LNCaP clone FGC (cell line): ENCODE measurements at regions not wholly inside any gene's neighbourhood (a gene's known extent, or its start where the extent isn't known, plus 50 kb on each side); places are given as distances from the start of the nearest gene placed in this dataset.

Experiments used
- DNase-seq: peaks from one replicate; pipeline ENCODE4 v3.0.0-alpha.2; 2011; ENCODE audit warnings: low read depth
- H3K4me3 ChIP-seq: 2 replicates; pipeline ENCODE4 v1.5.1; 2011; ENCODE audit warnings: mild to moderate bottlenecking, low read depth, low read length, control low read depth
- CTCF ChIP-seq: IDR thresholded peaks from 2 replicates; pipeline ENCODE4 v1.5.1; 2012; ENCODE audit warnings: mild to moderate bottlenecking; ENCODE audit not compliant: control insufficient read depth, insufficient read depth; ENCODE audit errors: extremely low read depth

- H3K4me3 ChIP-seq = no peak overlapping the region
- no peak for DNase-seq
- no peak for TF ChIP-seq CTCF
Measured at GRCh38 chr18:73038336-73038735, 170.5 kb upstream of the NETO1 start.

DNA sequence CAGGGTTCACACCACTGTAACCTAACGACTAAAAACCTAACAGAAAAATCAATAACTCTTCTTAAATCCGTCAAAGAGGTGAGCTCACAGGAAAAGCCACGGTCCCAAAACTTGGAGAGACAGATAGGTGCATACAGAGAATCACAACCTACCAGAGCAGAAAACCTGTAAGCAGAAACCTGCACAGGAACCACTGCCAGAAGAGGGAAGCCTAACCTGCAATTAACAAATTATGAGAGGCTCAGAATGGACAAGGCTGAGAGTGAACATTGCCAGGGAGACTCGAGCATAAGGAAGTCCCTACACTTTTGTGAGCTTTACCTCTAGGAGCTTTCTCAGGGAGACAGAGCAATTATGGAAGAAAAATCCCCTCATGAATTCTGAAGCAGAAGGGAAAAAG lies 156.2 kb upstream of the NETO1 start:
- no peak for DNase-seq
- no peak for TF ChIP-seq CTCF
- H3K4me3 ChIP-seq = no peak overlapping the region

GRCh38 chr18:73009691-73010090 lies 141.9 kb upstream of the NETO1 start:
- no peak for DNase-seq
- TF ChIP-seq CTCF = no peak
- H3K4me3 ChIP-seq = no peak overlapping the region

- DNase-seq = no peak
- no peak for TF ChIP-seq CTCF
- no peak overlapping the region for H3K4me3 ChIP-seq
Measured at GRCh38 chr18:73007915-73008308, 140.1 kb upstream of the NETO1 start.

DNA sequence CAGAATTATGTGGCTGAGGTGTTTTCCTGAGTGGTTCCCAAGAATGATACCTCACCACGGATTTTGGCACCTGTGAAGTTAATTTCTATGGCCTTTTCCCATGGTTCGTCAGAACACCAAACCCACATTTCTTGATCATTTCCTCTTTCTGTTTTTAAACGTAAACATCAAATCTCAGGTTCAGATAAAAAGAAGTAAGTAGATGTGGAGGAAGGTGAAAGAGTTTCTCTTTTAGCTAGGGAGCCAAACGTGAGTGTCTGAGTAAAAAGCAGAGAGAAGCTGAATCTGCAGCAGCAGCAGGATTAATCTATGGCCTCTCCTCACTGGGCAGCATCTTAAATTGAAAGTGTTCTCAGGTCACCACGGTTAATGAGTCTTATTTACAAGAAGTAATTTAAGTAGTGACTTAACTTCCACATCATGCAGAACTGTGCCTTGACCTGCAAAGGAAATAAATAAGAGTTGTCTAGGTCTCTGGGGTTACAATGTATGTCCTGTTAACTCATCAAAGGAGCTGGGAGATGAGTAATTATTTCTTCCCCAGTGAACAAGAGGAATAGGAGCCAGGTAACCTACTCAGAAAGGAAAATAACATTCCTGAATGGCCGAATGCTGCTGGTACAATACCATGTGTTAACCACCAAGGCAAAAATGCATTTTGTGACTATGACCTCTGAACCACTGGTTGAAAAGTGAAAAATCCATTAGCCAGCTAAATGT lies 139.6 kb upstream of the NETO1 start:
- no peak for TF ChIP-seq CTCF
- no peak for DNase-seq
- H3K4me3 ChIP-seq = no peak overlapping the region

- H3K4me3 ChIP-seq = no peak overlapping the region
- TF ChIP-seq CTCF = no peak
- DNase-seq = no peak
Measured at GRCh38 chr18:73006331-73006730, 138.5 kb upstream of the NETO1 start.

DNA sequence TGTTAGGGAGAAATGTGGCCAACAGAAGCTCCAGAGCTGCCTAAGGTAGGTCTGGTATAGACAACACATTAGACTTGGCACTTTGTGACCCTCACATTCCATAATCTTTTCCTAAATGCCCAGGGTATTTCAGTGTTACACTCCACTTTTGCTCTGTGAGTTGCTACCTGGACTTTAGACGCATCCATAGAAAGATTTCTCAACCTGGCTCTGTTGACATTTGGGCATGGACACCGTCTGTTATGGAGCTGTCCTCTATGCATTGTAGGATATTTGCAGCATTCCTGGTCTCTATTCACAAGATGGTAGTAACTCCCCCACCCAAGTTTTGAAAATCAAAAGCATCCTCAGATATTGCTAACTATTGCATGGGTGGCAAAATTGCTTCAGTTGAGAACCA lies 136.5 kb upstream of the NETO1 start:
- no peak for DNase-seq
- no peak overlapping the region for H3K4me3 ChIP-seq
- TF ChIP-seq CTCF = no peak
